AG10803 (cell line): ENCODE measurements at regions not wholly inside any gene's neighbourhood (a gene's known extent, or its start where the extent isn't known, plus 50 kb on each side); places are given as distances from the start of the nearest gene placed in this dataset.

Experiments
- DNase-seq: peaks from one replicate; pipeline ENCODE4 v3.0.0; 2010; ENCODE audit warnings: low read depth
- H3K4me3 ChIP-seq: 2 replicates; pipeline ENCODE4 v1.5.1; 2011; ENCODE audit warnings: mild to moderate bottlenecking, low read length, control low read depth
- TF ChIP-seq, protein P1 (sequence below): conservative IDR thresholded peaks from 2 replicates; pipeline ENCODE4 v1.5.1; 2011; ENCODE audit warnings: mild to moderate bottlenecking, low read length, control low read depth, inconsistent platforms

DNA sequence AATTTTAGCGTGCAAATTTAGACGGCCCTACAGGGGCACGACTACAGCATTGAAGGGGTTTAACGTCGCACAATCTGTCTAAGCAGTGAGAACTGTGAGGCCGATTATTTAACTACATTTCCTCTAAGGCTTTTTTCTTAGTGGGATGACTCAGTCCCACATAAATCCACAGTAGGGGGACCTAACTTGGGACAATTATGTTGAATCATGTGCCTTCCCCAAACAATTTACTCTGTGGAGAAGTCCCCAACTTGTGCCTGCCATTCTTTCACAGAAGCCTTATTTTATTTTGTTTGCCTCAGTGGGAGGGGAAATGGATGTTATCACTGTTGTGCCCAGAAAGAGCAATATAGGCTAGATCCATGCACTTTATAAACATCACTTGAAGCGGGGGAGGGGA, 80.3 kb upstream of the CDCA7L start:
- TF ChIP-seq, protein P1, sequence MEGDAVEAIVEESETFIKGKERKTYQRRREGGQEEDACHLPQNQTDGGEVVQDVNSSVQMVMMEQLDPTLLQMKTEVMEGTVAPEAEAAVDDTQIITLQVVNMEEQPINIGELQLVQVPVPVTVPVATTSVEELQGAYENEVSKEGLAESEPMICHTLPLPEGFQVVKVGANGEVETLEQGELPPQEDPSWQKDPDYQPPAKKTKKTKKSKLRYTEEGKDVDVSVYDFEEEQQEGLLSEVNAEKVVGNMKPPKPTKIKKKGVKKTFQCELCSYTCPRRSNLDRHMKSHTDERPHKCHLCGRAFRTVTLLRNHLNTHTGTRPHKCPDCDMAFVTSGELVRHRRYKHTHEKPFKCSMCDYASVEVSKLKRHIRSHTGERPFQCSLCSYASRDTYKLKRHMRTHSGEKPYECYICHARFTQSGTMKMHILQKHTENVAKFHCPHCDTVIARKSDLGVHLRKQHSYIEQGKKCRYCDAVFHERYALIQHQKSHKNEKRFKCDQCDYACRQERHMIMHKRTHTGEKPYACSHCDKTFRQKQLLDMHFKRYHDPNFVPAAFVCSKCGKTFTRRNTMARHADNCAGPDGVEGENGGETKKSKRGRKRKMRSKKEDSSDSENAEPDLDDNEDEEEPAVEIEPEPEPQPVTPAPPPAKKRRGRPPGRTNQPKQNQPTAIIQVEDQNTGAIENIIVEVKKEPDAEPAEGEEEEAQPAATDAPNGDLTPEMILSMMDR = no peak
- DNase-seq = no peak
- no peak overlapping the region for H3K4me3 ChIP-seq

DNA sequence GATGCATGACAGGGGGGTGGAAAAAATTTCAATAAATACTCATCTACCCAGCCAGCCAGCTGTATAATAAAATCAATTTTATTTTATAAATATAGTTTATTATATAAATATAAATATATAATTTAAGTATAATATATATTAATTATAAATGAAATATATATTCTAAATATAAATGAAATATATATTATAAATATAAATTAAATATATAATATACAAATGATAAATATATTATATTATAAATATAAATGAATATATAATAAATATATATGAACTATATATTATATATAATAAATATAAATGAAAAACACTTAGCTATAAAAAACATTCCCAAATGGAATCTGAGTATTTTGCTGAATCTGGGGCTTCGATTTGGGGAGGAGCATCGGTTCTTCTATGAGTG, 79.4 kb upstream of the CDCA7L start:
- DNase-seq = no peak
- TF ChIP-seq, protein P1 = no peak
- no peak overlapping the region for H3K4me3 ChIP-seq

DNA sequence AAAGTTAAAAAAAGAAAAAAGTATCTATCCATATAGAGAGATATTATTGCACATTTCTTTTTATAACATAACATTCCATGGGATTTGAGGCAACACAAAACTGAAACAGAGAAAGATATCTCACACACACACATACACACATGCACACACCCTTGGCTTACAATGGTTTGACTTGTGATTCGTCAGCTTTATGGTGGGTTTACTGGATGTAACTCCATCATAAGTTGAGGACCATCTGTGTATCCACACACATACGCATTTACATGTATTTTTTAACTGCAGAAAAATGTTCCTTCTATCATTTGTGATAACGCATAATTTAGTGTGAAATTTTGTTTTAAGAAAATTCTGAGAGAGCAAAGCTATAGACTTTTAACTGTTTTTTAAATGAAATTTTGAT, 74.2 kb upstream of the CDCA7L start:
- no peak for DNase-seq
- TF ChIP-seq, protein P1 = no peak
- H3K4me3 ChIP-seq = no peak overlapping the region

DNA sequence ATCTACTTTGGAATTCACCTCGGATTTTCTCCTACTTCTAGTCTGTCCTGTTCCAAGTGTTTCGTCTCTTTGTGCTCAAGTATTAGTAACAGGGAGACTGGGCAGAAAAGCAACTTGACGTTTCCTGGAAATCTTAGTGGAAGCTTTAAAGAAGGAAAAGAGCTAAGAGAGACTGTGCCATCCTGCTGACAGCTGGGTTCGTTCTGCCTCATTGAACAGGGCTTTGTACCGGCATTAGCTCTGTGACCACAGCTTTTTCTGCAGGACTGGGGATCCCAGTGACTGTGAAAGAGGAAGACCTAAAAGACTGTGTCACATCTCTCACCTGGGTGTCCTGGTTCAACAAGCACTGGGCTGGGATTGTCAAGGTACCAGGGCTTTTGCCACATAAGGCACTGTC, 70.8 kb upstream of the CDCA7L start:
- DNase-seq = no peak
- H3K4me3 ChIP-seq = no peak overlapping the region
- TF ChIP-seq, protein P1 = no peak

DNA sequence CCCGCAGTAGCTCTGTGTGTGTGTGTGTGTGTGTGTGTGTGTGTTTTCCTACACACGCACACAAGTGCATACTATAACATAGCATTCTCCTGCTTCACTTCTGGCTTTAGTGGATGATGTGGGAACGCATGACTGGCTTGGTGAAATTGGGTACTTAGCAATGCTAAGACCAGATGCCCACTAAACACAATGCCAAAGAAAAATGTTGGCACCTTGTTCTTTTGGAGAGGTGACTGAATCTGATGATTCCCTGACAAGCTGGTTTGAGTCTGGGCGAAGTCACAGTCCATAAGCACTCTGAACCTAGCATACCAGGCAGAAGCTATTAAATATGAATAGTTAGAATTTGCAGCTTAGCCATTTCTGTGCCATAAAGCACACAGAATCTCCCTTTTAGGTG, 68.0 kb upstream of the CDCA7L start:
- TF ChIP-seq, protein P1 = no peak
- DNase-seq = no peak
- H3K4me3 ChIP-seq = no peak overlapping the region

DNA sequence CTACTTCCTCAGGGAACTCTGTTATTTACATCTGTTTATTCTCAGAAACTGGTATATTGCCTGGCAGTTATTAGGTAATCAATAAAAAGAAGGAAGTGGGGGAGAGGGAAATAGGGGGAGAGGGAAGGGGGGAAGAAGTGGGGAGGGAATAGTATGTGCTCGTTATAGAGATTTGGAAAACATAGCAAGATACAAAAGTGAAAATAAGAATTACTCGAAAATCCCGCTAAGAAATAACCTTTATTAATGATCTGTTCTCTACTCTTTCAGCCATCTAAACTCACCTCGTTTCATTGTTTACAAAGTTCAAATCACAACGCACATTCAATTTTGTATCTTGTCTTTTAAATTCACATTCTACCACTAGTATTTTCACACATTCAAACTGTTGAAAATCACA, 63.0 kb upstream of the CDCA7L start:
- no peak overlapping the region for H3K4me3 ChIP-seq

DNA sequence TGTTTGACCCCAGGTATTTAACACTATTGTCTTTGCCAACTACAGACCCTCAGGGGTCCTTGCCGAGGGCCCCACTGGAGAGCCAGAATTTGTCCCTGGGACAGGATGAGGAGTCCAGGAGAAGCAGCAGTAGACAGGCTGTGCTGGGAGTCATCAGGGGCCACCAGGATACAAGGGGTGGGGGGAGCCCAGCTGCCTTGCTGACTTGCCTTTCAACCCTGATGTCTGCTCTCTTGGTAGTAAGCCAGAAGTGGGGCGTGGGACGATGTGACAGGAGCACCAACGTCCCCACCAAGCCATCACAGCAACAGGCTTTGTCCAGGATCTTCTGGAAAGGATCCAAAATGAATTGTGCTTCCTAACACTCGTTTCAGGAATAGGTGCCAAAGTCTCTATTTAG, 62.4 kb upstream of the CDCA7L start:
- no peak overlapping the region for H3K4me3 ChIP-seq
- TF ChIP-seq, protein P1 = no peak

More for the DNA sequence above, 63.0 kb upstream of the CDCA7L start:
- no peak for DNase-seq
- TF ChIP-seq, protein P1 = no peak

More for the DNA sequence above, 62.4 kb upstream of the CDCA7L start:
- DNase-seq = no peak
